22Rv1 (cell line): ENCODE measurements at regions not wholly inside any gene's neighbourhood (a gene's known extent, or its start where the extent isn't known, plus 50 kb on each side); places are given as distances from the start of the nearest gene placed in this dataset.

Source experiments
- H3K27ac ChIP-seq: fragments of 450-650 bp; 2 replicates; pipeline ENCODE4 v1.5.1; 2017
- CTCF ChIP-seq: fragments of 450-650 bp; IDR thresholded peaks from 2 replicates; pipeline ENCODE4 v1.5.1; 2017; ENCODE audit warnings: mild to moderate bottlenecking
- ZFX ChIP-seq: fragments of 450-650 bp; IDR thresholded peaks from 2 replicates; pipeline ENCODE4 v1.6.1; 2017; ENCODE audit warnings: antibody characterized with exemption, borderline replicate concordance

GRCh38 chr2:129678751-129679150 lies 300.7 kb upstream of the RAB6C start:
- H3K27ac ChIP-seq, result no peak overlapping the region
- TF ChIP-seq CTCF (no peak), ZFX (no peak)

- TF ChIP-seq CTCF (no peak), ZFX (no peak)
- H3K27ac ChIP-seq, result no peak overlapping the region
Observed at GRCh38 chr2:129681788-129682187, 297.7 kb upstream of the RAB6C start.

- TF ChIP-seq ZFX (no peak), CTCF (no peak)
- no peak overlapping the region for H3K27ac ChIP-seq
Observed at GRCh38 chr2:129689653-129690448, 289.6 kb upstream of the RAB6C start.

GRCh38 chr2:129695496-129695895 lies 284.0 kb upstream of the RAB6C start:
- TF ChIP-seq CTCF (no peak), ZFX (no peak)
- no peak overlapping the region for H3K27ac ChIP-seq

GRCh38 chr2:129698593-129698992 lies 280.9 kb upstream of the RAB6C start:
- no peak overlapping the region for H3K27ac ChIP-seq
- TF ChIP-seq CTCF, result no peak
- TF ChIP-seq ZFX, result no peak

- TF ChIP-seq ZFX (no peak), CTCF (no peak)
- no peak overlapping the region for H3K27ac ChIP-seq
Observed at GRCh38 chr2:129699781-129700573, 279.5 kb upstream of the RAB6C start.

GRCh38 chr2:129702416-129703176 lies 276.9 kb upstream of the RAB6C start:
- TF ChIP-seq ZFX, result no peak
- TF ChIP-seq CTCF, result no peak
- no peak overlapping the region for H3K27ac ChIP-seq
